ENCODE measurements at regions not wholly inside any gene's neighbourhood (a gene's known extent, or its start where the extent isn't known, plus 50 kb on each side); places are given as distances from the start of the nearest gene placed in this dataset.

- TF ChIP-seq CTCF (conservative IDR thresholded peaks at IDR 0.05 in 1 of 2, IDR thresholded peaks at IDR 0.05 in 1 of 2; ENCODE audit: extremely low read depth in 1 of 2, insufficient read depth in 1 of 2, low read depth in 1 of 2, low read length in 2 of 2) (no peak), EZH2 (IDR thresholded peaks at IDR 0.05; ENCODE audit: borderline replicate concordance, low read length) (no peak)
Observed at GRCh38 chr2:153068052-153068451, 349.6 kb downstream of the ARL6IP6 start.

Measured in mammary epithelial cell (primary cell).